GM21723 (cell line): ENCODE measurements at regions not wholly inside any gene's neighbourhood (a gene's known extent, or its start where the extent isn't known, plus 50 kb on each side); places are given as distances from the start of the nearest gene placed in this dataset.
"Not testable (repeated sequence)": the region's sequence is repeated elsewhere in the genome, so short reads cannot be mapped to it uniquely, and the experiment has no call there.

Experiments used
- ATAC-seq: cut with Tn5 transposase; IDR thresholded peaks from one replicate; pipeline ENCODE4 v1.9.1; 2021; ENCODE audit warnings: mild to moderate bottlenecking, moderate library complexity; ENCODE audit not compliant: unreplicated experiment

- ATAC-seq: no peak
These were observed 302.2 kb downstream of the FOXL1 start for GRCh38 chr16:86880316-86881117.

GRCh38 chr16:86881118-86881510, 302.8 kb downstream of the FOXL1 start:
- ATAC-seq: no peak

DNA sequence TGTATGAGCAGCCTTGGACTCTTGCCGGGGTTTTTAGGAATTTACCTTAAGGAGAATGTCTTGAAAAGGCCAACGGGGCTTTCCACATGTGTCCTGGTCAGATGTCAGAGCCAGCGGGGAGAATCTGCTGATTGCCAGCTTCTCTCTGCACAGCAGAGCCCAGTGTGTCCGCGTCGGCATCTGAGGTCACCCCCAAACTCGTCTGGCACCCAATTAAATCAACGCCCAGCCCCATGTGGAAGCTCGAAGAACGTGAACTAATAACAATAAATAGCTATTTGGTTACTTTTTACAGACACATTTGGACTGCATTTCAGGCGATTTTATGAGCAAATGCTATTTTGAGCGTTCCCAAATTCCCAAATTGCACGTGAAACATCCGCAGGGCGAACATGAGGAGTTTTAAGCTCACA, 303.5 kb downstream of the FOXL1 start:
- no peak for ATAC-seq

- no peak for ATAC-seq
These were observed 304.4 kb downstream of the FOXL1 start for GRCh38 chr16:86882586-86883280.

GRCh38 chr16:86883583-86884389, 305.4 kb downstream of the FOXL1 start:
- ATAC-seq: no peak

GRCh38 chr16:86884390-86884650, 306.0 kb downstream of the FOXL1 start:
- no peak for ATAC-seq

- ATAC-seq: no peak
These were observed 306.8 kb downstream of the FOXL1 start for GRCh38 chr16:86885139-86885538.

GRCh38 chr16:86886651-86887050, 308.3 kb downstream of the FOXL1 start:
- no peak for ATAC-seq

- ATAC-seq: no peak
These were observed 309.1 kb downstream of the FOXL1 start for GRCh38 chr16:86887416-86887815.

- no peak for ATAC-seq
These were observed 310.1 kb downstream of the FOXL1 start for GRCh38 chr16:86888231-86889053.

DNA sequence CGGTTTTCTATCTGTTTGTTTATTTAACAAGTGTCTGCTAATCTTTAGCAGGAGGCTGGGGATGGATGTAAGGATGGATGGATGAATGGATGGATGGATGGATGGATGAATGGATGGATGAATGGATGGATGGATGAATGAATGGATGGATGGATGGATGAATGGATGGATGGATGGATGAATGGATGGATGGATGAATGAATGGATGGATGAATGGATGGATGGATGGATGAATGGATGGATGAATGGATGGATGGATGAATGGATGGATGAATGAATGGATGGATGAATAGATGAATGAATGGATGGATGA, 310.7 kb downstream of the FOXL1 start:
- not testable (repeated sequence) for ATAC-seq

- no peak for ATAC-seq
These were observed 311.6 kb downstream of the FOXL1 start for GRCh38 chr16:86889974-86890373.

DNA sequence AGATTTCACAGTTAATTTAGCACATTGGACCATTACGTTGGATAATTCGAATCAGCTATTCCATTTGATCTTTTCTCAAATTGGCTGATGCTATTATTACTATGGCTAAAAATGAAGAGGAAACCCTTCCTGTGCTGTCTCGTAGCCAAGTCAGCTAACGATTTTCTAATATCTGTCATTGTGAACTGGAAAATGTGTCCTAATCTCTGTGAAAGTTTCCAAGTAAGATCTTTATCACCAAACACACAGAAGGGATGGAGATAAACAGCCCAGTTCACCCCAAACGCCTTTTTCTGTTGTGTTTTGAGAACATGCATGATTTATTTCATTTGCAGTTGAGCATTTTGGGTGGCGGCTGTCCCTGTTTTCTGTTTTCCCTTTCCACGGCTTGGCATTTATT, 312.8 kb downstream of the FOXL1 start:
- ATAC-seq: no peak

- ATAC-seq: no peak
These were observed 313.3 kb downstream of the FOXL1 start for GRCh38 chr16:86891631-86892030.

- ATAC-seq: no peak
These were observed 314.2 kb downstream of the FOXL1 start for GRCh38 chr16:86892509-86892908.

DNA sequence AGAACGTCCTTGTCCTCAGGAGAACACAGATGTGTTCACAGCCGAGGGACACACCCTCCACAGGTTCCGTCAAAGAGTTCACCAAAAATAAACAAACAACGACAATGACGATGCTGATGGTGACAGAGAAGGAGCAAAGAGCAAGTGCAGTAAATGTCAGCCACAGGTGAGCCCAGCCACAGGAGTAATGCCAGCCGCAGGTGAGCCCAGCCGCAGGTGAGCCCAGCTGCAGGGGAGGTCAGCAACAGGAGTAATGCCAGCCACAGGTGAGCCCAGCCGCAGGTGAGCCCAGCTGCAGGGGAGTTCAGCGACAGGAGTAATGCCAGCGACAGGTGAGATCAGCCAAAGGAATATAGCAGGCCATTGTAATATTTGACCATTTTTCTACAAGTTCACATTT, 315.2 kb downstream of the FOXL1 start:
- no peak for ATAC-seq

GRCh38 chr16:86894029-86894567, 315.7 kb downstream of the FOXL1 start:
- no peak for ATAC-seq

DNA sequence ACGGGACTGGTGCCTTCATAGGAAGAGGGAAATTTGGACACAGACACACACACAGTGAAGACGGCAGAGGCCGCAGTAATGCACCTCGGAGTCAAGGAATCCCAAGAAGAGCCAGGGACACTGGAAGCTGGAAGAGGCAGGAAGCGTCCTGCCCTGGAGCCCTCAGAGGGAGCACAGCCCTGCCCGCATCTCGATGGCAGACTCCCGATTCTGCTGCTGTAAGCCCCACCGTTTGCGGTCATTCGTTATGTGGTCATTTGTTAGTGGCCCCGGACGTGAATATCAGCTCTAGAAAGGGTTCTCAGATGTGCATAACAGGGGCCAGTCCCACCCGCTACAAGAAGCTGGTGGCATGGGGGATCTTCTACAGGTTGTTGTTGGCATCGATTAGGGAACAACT, 316.6 kb downstream of the FOXL1 start:
- ATAC-seq: no peak

DNA sequence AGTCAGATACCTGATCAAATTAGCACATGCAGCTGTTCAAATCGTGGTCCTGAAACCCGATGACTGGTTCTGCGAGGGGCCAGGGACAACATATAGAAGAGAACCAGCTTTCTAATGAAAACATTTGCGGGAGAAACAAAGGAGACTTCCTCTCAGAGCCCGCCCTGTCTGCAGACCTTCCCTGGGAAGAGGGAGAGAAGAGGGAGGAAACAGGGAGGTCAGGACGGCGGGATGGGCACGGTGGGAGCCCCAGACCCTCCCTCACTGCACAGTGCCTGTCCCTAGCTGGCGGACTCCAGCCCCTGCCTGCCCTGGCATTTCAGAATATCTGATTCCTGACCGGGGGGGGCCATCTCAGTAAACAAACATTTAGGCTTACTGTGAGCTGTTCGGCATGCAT, 317.3 kb downstream of the FOXL1 start:
- no peak for ATAC-seq

GRCh38 chr16:86896976-86897375, 318.6 kb downstream of the FOXL1 start:
- ATAC-seq: no peak

GRCh38 chr16:86897486-86897885, 319.1 kb downstream of the FOXL1 start:
- ATAC-seq: no peak
